NCI-H2196 (cell line): ENCODE measurements at regions not wholly inside any gene's neighbourhood (a gene's known extent, or its start where the extent isn't known, plus 50 kb on each side); places are given as distances from the start of the nearest gene placed in this dataset.

ENCODE experiments used
- DNase-seq: peaks from one replicate; lab custom pipeline; 2025; ENCODE audit not compliant: unreplicated experiment; lab: John Stamatoyannopoulos, UW

DNA sequence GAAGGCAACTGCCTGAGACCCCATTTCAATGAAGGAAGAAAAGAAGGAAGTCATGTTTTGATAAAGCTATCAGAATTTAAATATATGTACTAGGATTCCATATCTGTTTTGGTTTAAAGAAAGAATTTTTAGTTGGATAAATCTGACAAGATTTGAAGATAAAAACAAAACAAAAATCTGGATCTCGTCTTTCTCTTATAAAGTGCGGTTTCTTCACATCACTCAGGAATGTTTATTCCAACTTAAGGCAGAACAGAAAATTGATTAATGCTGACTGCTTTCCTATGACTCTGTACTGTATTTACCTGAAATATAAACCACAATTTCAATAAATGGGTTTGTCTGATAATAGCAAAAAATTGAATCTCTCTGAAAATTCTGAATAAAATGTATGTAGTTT is 439.7 kb downstream of the RFPL4B start:
- no peak for DNase-seq

DNA sequence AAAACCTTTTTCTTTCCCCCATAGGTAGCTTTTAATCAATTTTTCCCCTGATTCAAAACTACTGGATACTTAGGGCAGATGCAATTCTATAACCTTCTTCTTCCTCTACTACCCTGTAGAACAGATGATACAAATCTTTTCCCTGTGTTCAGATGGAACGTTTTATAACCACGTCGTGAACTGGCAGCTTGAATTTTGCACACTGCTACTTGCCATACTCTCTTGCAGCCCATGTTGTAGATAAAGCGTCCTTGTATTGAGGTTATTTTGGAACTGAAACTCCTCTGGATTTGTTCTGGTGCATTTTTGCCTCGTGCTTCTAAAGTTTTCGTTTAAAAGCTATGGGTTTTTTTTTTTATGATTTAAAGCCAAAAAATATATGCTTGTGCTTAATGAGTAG is 440.2 kb downstream of the RFPL4B start:
- DNase-seq = no peak

DNA sequence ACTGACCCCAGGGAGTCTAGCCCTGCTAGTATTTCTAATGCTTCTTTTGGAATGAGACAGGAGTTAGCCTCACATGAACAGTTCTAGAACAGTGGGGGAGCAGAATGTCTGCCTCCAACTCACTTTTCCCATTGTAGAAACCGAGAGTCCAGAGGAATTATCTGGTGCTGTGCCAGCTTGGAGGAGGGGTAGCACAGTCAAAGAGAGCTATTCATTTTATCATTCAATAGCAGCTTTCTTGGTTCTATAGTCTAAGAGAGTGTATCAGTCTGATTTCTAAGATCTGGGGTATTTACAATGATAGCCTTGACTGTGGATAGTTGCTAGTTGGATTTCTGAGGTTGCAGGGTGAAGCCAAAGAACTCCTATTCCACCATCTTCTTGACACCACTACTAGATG is 448.2 kb downstream of the RFPL4B start:
- DNase-seq = no peak

DNA sequence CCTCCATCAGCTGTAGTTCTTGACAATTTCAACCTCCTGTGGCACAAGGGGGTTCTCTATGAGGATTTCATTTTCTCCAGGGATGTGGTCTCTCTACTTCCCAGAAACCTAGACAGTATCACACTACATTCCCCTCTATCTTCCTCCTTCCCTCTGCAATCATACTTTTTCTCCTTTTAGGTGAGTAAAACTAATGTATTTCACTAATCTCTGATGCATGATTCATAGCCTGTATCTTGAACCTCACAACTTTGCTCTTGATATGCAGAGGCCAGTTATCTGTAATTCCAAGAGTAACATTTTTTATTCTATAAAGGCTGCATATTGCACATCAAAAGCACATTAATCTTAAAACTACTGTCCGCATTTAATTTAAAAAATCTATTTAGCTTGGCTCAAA is 449.6 kb downstream of the RFPL4B start:
- DNase-seq = no peak

- no peak for DNase-seq
Observed at GRCh38 chr6:112799889-112800288, 452.8 kb downstream of the RFPL4B start.

- DNase-seq = no peak
Observed at GRCh38 chr6:112800439-112800838, 453.3 kb downstream of the RFPL4B start.

- no peak for DNase-seq
Observed at GRCh38 chr6:112800916-112801315, 453.8 kb downstream of the RFPL4B start.

DNA sequence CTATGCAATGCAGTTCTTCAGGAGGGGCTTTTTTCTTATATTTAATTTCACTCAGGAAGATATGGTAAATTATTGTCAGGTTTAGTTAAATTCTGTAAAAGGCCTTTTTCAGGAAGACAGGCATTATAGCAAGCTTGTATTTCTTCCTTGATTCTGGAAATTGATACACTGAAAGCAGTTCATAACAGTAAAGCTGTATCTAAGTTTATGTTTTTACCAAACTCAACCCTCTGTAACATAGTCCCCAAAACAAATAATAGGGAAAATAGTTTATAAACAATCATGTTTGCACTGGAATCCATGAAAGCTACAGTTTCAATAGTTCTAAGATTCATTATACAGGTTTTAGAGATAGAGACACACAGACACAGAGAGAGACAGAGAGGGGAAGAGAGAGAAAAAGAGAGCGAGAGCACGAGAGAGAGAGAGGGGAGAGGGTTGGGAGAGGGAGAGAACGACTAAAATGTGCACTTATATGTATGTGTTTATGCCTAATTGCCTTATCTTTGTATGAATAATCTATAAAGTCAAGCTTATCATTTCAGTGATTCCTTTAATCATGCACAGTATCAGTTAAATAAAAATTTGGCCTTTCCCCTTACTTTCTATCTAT is 454.4 kb downstream of the RFPL4B start:
- no peak for DNase-seq

DNA sequence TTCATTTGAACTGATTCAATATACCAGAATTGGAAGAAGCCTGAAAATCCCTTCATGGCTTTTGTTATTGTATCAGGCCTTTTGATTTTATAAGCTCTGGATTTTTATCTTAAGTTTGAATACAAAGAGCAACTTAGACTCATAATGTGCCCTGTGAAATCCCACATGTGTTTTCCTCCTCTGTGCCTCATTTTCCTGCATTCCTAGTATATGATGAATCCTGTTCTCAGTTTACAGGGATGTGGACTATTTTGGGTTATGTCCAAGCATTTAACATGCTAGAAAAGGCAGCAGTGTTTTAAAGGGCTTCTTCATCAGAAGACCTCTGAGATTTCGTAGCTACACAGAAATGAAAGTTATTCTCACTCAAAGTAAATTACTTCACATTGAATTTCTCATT is 455.0 kb downstream of the RFPL4B start:
- no peak for DNase-seq

DNA sequence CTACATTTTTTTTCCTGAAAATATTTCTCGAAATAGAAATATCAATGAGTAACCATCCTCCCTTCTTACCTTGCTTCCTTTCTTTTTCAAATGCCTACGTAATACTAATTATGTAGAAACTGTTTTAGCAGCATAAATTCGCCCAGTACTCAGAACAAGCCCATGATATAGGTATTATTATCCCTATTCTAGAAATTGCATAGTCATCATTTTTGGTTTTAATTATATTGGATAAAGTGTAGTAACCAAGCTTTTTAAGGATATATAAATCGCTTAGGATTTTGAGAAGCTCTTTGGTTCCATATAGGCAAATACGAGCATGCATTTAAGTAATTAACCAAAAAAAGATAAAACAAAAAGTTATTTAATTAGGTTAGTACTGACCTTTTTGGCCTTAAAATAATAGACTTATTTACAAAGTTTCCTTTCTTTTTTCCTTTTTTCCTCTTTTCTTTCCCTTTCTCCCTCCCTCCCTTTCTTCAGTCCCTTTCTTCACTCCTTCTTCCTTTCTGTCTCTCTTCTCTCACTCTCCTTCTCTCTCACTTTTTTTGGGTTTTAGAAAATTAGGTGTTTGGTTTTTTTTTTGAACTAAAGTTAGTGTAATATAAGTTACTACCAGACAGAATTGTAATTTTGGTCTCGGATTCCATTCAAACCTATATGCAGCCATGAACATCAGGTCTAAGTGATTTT is 457.7 kb downstream of the RFPL4B start:
- DNase-seq = no peak

DNA sequence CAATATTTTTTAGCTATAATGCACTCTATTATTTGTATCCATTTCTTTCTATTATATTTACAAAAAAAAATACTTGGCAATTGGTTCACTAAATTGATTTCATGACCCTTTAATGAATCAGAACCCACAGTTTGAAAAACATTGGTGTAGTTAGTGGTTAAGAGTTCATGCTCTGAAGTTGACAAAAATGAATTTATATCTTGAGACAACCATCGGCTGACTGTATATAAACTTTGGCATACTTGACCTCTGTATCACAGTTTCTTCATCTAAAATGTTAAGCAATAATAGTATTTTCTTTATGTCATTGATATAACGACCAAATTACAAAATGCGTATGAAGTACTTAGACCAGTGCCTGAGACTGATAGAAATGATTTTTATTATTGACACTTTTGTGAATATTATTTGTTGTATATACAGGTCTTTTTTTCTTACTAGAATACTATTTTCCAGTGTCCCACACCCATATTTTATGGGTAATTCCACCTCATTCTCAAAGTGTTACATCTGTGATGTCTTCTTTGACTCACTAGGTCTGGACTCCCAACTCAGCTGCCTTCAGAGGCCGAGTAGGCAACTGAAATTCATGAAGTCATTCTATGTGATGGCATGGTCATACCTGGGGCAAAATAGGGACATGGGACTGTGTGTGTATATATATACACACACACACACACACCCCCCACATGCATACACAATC is 459.2 kb downstream of the RFPL4B start:
- DNase-seq = no peak

- no peak for DNase-seq
Observed at GRCh38 chr6:112821476-112821875, 474.3 kb downstream of the RFPL4B start.

DNA sequence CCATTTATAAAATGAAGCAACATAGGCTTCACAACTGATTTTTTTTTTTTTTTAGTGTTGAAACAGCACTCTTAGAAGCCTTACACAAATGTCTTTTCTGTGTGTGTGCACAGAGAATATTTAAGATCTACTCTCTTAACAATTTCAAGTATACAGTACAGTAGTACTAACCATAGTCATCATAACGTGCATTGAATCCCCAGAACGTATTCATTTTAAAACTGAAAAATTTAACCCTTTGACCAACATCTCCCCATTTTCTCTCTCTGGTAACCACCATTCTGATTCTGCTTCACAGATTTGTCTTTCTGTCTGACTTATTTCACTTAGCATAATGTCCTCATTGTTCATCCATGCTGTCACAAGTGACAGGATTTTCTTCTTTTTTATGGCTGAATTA is 475.6 kb downstream of the RFPL4B start:
- DNase-seq = no peak

GRCh38 chr6:112827793-112828192 is 480.7 kb downstream of the RFPL4B start:
- no peak for DNase-seq

DNA sequence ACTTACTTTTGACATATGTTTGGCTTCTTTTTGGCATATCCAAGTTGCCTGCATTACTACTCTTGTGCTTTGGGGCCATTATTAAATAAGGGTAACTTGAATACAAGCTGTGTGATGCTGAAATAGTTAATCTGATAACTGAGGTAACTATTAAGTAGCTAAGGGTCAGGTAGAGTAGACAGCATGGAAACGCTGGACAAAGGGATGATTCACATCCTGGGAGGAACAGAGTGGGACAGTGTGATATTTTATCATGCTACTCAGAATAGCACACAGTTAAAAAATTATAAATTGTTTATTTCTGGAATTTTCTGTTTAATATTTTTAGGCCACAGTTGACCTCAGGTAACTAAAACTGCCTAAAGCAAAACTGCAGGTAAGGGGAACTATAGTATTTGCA is 483.9 kb downstream of the RFPL4B start:
- no peak for DNase-seq

- peak; percentile 72 for DNase-seq
Observed at GRCh38 chr6:112833581-112834131, 486.5 kb downstream of the RFPL4B start.

DNA sequence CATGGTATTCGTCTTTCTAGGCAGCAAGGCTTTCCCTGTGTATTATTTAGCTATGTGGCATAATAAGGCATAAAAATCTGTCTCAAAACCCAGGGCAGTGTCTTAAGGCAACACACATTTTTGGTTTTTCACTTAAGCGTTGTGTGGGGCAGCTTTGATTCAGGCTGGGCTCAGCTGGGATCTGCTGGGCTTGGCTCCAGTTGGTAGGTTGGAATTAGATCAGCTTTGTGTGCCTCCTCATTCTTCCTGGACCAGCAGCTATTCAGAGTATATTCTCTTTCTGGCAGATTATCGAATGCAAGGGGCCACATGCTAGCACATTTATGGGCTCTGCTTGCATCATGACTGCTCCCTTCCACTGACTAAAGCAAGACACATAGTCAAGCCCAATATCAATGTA is 487.9 kb downstream of the RFPL4B start:
- DNase-seq = no peak

GRCh38 chr6:112839525-112839961 is 492.4 kb downstream of the RFPL4B start:
- DNase-seq = no peak

GRCh38 chr6:112841553-112842329 is 494.6 kb downstream of the RFPL4B start:
- DNase-seq = no peak

GRCh38 chr6:112842330-112842685 is 495.2 kb downstream of the RFPL4B start:
- no peak for DNase-seq

GRCh38 chr6:112846681-112847080 is 499.6 kb downstream of the RFPL4B start:
- DNase-seq = no peak
